Transverse colon (tissue), 3 donors: ENCODE measurements at regions not wholly inside any gene's neighbourhood (a gene's known extent, or its start where the extent isn't known, plus 50 kb on each side); places are given as distances from the start of the nearest gene placed in this dataset.

ENCODE experiments used
- CTCF ChIP-seq, 5 experiments: fragments of 200-600 bp in 3 of 5; fragments of 450-650 bp in 2 of 5; sonication (generic) in 3 of 5; IDR thresholded peaks; 1 replicate in 2 of 5; 2 replicates in 3 of 5; pipeline ENCODE4 v1.5.1; 2016 to 2017; ENCODE audit warnings: antibody characterized with exemption in 5 of 5, inconsistent platforms in 3 of 5, mild to moderate bottlenecking in 2 of 5, moderate library complexity in 1 of 5
- POLR2A ChIP-seq: fragments of 450-650 bp; IDR thresholded peaks from one replicate; pipeline ENCODE4 v1.6.1; 2016; ENCODE audit warnings: antibody characterized with exemption, mild to moderate bottlenecking, moderate library complexity

- TF ChIP-seq CTCF (IDR thresholded peaks at IDR 0.05) (no peak), POLR2A (no peak)
Measured at GRCh38 chr15:95286352-95286880, 1044.1 kb upstream of the NR2F2 start.
